HL-60 (cell line): ENCODE measurements at regions not wholly inside any gene's neighbourhood (a gene's known extent, or its start where the extent isn't known, plus 50 kb on each side); places are given as distances from the start of the nearest gene placed in this dataset.

Experiments
- POLR2AphosphoS5 ChIP-seq: IDR thresholded peaks from 2 replicates; pipeline ENCODE4 v1.6.1; 2012; ENCODE audit warnings: low read depth
- TF ChIP-seq, protein P1 (sequence below): IDR thresholded peaks from 2 replicates; pipeline ENCODE4 v1.6.1; 2012; ENCODE audit warnings: low read depth; ENCODE audit not compliant: insufficient replicate concordance

DNA sequence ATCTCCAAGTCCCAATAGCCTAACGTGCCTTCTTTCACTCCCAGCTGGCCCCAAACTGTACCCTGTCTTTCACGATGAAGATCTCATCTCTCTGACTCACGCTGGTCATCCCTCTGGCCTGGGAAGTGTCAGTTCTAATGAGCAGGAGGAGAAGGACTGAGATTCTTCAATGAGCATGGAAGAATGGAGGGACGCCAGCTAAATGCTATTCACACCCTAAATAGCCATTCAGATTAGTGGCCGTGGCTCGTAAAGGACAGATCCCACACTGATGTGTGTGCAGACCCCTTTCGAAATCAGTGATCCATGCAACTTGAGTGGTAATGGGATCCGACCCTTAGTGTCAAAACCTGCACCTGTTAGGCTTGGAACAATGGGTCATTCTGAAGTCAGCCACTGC is 75.9 kb upstream of the SMYD2 start:
- TF ChIP-seq POLR2AphosphoS5 = no peak
- TF ChIP-seq, protein P1, sequence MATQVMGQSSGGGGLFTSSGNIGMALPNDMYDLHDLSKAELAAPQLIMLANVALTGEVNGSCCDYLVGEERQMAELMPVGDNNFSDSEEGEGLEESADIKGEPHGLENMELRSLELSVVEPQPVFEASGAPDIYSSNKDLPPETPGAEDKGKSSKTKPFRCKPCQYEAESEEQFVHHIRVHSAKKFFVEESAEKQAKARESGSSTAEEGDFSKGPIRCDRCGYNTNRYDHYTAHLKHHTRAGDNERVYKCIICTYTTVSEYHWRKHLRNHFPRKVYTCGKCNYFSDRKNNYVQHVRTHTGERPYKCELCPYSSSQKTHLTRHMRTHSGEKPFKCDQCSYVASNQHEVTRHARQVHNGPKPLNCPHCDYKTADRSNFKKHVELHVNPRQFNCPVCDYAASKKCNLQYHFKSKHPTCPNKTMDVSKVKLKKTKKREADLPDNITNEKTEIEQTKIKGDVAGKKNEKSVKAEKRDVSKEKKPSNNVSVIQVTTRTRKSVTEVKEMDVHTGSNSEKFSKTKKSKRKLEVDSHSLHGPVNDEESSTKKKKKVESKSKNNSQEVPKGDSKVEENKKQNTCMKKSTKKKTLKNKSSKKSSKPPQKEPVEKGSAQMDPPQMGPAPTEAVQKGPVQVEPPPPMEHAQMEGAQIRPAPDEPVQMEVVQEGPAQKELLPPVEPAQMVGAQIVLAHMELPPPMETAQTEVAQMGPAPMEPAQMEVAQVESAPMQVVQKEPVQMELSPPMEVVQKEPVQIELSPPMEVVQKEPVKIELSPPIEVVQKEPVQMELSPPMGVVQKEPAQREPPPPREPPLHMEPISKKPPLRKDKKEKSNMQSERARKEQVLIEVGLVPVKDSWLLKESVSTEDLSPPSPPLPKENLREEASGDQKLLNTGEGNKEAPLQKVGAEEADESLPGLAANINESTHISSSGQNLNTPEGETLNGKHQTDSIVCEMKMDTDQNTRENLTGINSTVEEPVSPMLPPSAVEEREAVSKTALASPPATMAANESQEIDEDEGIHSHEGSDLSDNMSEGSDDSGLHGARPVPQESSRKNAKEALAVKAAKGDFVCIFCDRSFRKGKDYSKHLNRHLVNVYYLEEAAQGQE = no peak
